SHP77 treated with DMSO at 0.1 percent for 48 hours (cell line): ENCODE measurements at regions not wholly inside any gene's neighbourhood (a gene's known extent, or its start where the extent isn't known, plus 50 kb on each side); places are given as distances from the start of the nearest gene placed in this dataset.

ENCODE experiments used
- DNase-seq: peaks from one replicate; lab custom pipeline; 2025; lab: John Stamatoyannopoulos, UW

DNA sequence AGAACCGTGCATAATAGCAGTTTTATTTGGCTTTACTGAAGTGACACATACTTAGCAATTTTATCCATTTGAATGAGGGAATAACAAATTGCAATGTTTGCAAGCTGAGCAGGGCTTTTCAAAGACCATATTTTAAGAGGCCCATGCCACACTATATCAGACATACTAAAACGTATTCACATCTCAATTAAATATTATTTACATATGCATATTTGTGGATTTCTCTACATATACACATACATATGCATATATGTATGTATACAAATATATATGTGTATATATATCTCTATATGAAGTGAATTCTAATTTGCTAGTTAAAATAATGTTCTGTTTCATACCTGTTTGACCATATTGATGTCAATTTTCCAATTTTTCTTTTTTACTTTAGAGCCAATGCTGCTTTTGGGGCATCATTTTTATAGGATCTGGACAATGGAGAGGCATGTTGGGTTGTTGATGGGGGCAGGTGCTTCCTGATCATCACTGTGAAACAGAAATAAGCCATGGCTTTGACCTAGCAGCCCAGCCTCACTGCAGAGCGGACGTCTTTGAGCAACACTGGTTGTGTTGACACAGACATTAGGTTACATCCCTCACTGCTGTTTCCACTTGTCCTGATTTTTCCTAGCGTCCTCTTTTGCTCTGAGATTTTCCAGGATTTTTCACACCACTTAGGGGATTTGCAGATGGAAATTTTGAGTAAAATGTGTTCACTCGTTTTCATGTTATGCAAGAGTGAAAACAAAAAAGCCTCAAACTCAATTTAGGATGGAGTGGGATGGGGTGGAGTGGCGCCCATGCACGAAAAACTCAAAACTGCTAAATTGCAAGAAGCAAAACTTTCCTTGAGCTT is 56.9 kb downstream of the RDH14 start:
- DNase-seq, result no peak

DNA sequence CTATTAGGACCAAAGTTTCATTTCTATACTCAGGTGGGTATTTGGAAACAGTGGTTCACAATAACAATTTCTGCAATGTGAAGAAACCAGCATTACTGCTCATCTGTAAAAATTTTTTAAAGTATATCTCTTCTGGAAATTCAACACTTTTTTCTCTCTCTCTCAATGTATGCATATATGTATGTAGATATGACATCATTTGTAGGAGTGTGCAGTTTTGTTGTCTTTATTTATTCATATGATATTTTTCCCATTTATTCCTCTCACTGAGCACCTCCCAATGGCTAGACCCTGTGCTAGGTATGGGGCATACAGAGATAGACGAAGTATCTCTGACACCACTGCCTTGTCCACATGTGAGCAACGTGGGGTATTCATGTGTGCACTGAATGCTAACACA is 58.3 kb downstream of the RDH14 start:
- no peak for DNase-seq

DNA sequence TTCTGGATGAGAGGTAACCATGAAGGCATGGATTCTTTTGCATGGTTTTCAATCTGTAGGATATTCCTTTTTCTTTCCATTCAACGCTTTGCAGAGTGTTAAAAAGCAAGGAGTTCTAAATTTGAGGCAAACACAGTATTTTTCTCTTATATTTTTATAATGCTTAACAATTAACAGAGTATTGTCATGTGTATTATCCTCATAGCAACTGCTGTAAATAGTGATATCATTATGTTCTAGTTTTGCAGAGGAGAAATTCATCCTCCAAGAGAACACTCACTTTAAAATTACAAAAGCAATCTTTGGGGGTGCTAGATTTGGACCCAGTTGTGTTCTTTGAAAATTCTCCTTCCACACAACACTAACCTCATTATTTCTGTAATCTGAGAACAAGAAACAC is 58.7 kb downstream of the RDH14 start:
- no peak for DNase-seq

DNA sequence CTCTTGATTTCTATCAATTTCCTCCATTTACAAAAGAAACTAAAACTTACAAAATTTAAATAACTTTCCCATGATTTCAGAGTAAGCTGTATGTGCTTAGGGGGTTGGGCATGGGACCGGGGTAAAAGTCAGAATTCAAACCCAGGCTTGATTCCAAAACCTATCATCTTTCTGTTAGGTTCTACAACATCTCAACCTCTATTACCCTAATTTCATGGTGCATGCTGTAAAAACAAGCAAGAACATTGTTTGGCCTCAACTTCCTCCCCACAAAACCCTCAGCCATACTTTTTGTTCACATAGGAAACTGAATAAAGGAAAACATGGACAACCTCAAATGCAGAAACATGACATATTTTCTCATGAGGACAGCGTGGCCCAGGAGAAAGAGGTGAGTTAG is 59.3 kb downstream of the RDH14 start:
- DNase-seq, result no peak

DNA sequence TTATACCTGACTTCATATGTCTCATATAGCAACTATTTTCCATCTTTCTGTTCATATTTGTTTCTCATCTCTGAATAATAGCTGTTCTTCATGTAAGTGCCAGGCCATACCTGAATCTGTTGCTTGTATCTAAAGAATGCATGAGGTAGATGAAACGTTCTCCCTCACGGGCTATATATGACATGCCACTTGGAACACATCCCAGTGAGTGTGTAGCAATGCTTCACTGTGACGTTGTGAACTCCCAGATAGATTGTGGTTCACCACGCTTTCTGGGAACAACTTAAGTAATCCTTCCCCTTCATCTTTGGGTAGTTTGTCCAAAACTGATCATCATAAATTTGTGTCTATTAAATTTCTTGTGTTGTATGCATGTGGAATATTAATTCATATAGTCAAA is 60.1 kb downstream of the RDH14 start:
- no peak for DNase-seq

DNA sequence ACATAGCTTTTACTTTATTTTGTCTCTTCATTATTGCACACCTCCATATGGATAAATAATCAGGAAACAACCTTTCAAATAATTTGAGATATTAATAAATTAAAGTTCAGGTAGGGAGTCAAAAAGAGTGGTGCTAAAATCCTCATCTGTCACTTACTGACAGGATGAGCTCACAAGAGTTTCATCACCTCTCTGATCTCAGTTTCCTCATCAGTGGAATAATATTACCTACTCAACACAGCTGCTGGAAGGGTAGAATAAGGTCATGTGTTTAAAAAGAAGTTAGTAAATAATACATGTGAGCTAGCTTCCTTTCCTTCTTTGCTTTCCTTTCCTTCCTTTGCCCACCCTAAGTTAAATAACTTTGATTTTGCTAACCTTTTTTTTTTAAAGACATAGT is 61.9 kb downstream of the RDH14 start:
- DNase-seq, result peak; percentile 40

DNA sequence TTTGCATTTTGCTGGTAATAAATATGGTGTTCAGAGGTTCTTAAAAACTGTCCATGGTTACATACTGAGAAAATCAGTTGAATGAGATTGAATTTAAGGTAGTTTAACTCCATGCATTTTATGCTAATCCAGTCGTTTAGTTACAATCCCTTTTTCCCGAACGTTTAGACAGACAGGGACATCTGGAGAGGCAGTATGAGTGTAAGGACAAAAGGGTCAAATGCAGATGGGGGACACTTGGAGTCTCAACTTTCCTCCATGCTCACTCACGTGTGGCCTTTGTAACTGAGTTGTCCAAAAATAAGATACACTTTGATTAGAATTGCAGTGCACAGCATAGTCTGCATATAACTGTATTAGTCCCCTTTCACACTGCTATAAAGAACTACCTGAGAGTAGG is 63.9 kb downstream of the RDH14 start:
- DNase-seq, result no peak

DNA sequence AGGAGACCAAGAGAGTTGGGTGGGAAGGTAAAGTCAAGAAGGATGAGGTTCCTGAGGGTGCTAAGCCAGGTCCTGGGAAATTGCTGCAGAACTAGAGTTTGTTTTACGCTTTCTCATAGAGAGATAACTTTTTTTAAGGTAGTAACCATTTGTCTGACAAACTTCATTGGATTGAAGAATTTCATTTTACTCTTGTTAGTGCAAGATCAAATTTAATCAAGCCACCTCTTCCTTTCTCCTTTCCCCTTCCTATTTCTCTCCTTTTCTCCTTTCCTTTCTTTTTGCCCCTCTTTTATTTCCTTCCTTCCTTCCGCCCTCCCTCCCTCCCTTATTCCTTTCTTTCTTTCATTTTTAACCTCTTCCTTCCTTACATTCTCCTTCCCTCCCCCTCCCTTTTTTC is 65.4 kb downstream of the RDH14 start:
- DNase-seq, result no peak

DNA sequence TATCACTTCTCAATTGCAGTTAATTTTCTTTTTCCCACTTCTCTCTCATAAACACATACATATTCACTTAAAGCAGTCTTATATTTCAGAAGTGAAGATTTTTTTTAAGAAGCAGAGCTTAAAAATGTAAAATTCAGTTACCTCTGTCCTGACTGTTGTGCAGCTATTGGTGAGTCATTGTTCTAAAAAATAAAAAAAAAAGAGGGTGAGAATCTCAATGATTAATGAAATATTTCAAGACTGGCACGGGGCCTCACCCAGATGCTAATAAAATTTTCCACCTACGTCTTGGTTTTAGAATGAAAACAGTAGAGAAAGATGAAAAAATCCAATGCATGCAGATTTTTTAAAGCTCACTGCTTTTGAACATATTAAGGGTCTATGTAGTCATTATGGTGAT is 67.7 kb downstream of the RDH14 start:
- no peak for DNase-seq

DNA sequence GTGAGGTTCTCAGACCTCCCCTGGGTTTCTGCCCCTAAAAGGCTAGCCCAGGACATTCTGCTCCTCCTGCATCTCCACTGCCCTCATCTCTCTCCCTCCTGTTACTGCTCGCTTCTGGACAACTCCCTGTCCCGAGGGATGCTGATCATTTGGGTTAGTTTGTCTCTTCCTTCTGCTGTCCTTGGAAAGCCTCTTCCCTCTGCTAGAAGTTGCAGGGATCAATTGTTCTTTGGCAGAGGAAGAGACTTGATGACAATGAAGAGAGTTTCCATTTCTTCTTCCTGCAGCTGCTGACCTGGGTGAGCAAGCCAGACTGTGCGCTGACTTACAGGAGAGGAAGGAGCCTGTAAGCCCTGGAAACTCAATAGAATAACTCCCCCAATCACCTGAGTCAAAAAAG is 68.9 kb downstream of the RDH14 start:
- DNase-seq, result no peak

DNA sequence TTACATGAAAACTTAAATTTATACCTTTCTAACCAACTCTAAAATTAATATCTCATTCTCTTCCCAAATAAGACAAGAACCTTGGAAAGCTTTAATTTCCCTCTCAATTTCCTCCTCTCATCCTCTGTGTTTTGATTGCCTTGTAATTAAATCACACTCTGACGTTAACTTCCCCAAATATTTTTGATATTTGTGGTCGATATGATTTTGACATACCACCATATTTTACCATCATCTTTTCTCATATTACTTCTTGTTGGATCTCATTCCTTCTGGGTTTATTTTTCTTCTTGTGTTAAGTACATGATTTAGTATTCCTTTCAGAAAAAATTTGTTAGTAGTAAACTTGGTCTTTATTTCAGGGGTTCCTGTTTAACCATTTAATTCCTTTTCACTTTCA is 69.6 kb downstream of the RDH14 start:
- no peak for DNase-seq

DNA sequence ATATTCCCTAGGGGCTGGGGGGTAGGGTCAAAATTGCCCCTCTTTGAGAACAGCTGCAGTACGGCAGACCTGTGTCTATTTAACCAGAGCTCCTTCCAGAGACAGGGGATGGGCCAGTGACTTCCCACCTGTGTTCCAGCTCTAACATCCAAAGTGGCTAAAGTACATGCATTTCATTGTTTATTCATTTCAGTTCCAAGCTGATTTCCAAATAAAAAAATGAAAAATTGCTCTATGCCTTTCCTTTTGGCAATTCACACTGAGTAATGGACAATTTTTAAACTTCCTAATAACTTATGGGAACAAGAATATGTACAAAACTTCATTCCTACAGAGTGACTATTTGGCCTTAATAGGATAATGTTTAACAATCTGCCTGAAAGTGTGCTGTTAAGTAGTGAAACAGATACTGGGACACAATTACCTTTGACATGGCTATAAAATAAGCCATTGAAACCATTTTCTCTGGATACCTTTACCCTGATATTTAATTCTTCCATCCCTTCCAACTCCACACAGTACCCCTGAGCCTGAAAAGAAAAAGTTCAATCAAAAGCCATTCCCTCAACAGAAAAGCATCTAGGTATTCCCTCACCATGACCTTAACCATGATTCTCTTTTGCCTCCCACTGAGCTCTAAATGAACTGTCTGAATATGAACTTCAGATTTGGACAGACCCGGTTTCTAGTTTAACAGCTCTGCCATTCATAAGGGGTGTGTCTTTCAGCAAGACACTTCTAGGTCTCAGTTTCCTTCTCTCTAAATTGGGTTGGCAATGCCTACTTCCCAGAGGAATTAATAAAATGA is 73.1 kb downstream of the RDH14 start:
- no peak for DNase-seq

DNA sequence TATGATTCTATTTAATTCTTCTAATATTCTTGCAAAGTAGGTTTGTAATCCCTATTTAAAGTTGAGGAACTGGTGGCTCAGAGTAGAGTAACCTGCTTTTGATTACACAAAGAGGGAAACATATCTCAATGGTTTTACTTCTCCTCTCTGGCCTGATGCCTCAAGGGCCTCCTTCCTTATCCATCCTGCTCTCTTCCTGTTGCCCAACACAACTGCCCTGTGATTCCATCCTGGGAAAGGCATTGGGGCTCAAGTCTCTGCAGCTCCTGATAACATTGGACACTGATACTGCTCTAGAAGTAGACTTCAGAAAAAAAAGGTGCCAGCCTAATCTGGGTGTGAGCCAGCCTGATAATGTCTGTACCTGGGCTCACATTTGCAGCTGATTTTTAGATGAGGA is 75.8 kb downstream of the RDH14 start:
- no peak for DNase-seq

DNA sequence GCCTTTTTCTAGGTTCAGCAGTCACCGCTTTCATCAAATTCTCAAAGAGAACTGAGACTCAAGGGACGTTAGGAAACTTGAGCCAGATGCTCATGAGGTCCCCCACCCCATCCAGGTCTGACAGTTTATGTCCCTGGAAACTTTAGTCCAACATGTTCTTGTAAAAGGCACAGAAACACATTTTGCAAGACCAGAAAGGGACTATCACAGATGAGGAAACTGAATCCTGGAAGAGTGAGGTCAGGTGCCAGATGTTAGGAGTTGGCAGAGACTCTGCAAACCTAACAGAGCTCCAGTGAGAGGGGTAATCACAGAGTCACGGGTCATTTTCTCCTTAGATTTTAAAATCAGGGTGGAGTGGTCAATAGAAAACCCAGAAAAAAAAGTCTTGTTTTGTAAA is 76.6 kb downstream of the RDH14 start:
- no peak for DNase-seq

DNA sequence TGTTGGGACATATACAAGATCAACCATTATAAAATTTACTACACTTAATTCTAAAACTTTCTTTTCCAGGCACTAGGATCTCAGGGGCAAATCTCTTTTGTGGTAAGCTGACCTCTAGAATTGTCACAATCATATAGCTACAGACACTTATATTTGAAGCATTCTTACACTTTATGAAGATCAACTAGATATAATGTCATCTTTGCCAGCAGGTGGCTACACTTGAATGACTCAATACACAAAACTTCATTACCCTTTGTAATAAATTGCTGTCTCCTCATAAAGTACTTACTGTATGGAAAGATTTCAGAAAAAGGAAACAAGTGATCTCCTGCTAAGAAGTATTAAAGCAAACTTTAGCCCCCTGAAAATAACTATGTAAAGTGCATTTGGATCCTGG is 77.8 kb downstream of the RDH14 start:
- no peak for DNase-seq

DNA sequence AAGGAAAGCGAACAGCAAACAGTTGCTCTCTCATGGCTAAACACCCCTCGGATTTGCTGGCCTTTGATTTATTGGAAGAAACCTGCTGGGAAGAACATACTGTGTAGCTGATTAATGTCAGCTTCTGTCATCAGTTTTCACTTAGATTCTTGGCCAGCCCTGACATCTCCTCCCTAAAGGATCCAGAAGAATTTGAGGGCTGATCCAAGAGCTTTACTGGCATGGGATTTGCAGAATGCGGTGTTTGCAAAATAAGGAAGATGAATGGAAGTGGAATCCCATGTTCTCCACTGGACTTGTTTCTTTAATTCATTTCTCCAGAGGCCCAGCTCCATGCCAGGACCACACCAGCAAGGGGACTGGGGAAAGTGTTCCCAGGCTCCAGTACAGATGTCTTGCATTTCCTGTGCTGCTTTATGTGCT is 80.5 kb downstream of the RDH14 start:
- no peak for DNase-seq

DNA sequence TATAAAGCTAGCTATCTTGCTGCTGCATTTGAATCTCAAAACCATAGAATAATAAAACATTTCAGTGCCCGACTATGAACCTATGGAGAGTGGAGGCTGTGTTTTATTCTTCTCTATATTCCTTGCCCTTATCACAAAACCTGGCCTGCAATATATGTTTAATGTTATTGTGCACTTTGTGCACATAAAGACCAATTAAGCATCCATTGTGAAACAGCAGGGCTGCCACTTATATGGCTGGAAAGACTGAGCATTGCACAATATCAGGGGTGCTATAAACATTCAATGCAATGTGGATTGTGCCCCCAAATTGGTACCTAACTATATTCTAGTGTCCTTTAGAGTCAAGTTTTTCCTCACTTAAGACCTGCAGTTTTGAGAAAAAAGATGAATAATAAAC is 83.2 kb downstream of the RDH14 start:
- DNase-seq, result no peak

DNA sequence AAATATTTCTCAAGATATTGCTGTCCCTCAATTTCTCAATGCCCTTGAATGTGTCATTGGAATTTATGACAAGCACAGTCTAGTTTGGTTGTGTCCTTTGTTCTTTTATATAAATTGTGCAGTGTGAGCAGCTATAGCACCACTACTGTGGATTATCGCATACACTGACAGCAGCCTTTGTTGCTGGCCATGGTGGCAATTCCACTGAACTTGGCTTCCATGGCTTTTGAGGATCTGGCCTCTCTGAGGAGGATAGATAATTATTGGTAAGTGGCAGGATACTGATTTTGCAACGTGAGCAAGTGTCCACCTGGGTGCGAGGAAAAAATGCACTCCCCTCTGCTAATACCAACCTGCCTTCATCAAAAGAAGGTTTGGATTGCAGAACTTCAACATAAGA is 84.0 kb downstream of the RDH14 start:
- no peak for DNase-seq

DNA sequence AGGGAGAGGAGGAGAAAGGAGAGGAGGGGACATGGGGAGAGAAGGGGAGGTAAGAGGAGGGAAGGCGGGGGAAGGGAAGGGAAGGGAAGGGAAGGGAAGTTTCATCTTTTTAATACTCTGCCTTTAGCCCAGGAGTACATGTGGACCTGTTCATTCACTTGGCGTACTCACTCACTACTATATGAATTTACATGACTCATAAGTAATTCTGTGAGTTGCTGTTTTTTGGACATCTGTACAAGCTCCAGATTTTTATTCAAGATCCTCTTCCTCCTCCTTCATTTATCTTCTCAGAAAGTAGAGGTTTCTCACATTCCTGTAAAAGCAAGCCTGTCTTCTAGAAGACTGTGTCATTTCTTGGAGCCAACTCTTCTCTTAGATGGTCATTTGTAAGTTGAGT is 84.6 kb downstream of the RDH14 start:
- no peak for DNase-seq

DNA sequence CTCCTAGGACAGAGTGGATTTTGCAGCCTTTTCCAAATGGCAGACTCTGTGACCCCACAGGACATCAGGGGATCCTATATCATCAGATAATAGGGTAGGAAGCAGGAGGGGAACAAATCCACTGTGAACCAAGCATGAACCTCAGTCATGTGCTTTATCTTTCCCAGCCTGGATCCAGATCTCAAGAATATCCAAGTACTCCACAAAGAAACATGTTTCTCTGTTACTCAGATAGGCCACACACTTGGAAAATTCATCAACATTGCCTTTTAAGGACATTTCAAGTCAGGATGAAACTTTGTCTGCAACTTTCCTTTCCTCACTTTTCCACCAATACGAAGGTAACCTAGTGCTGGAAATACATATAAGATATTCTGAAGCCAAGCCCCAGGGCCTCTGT is 85.8 kb downstream of the RDH14 start:
- no peak for DNase-seq

DNA sequence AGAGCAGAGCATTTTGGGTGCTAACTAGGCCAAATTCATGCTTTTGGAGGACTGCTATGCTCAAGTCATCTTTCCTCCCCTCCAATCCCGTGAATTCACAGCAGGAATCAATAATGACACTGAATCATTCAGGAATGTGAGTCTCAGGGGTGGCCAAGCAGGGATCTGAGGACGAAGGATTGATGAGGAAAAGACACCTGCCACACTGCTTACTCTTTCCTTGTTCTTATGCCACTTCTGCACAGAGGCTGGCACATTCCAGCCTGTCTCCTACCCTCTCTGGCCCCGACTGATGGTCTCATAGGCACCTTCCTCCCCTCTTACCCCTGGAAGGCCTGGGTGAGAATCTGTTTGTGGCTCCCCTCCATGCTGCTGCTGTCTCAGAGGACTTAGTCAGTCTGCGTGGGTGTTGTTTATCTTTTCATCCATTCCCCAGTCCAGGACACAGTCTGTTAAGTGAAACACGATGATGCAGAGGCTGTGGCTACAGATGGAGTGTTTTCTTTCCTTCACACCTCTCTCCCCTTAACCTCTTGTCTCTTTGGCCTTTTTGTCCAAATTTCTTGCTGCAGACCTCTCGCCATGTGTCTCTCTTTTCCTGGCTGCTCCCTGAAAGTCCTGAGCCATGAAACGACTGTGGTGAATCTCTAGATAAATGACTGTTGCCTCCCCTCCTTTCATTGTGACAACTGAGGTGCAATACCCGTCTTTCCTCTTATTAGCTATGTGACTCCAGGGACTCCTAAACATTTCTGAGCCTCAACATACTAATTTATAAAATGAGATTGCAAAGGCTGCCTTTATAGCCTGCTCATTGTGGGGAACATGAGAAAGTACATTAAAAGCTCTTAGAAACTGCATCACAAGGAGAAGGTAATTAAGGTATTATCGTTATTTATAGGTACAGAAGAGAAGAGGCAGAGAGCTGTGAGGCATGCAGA is 86.9 kb downstream of the RDH14 start:
- no peak for DNase-seq

DNA sequence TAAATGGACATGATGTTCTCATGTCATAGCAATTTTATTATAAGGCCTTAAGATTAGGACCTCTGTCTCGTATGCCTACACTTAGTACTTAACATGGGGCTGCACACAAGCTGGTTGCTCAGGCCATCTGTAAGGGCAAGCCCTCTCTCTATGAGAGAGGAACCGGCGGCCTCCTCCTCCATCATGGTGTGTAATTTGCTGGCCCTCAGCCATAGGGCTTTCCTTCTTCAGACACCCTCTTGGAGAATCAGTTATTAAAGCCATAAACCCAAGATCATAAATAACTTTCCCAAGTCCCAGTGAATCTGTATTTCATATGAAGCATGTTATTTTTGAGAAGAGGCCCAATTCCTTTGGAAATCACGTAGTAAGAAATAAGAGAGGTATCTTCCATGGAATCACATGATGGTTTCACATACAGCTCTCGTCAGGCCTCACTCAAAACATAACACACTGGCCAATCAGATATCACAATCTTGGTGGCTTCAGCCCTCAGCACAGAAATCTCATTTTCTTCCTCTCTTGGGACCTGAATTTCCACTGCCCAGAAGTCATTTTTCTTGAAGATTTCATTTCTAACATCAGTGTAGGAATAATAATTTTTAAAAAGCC is 92.6 kb downstream of the RDH14 start:
- DNase-seq, result no peak
